ENCODE measurements at regions not wholly inside any gene's neighbourhood (a gene's known extent, or its start where the extent isn't known, plus 50 kb on each side); places are given as distances from the start of the nearest gene placed in this dataset.

GRCh38 chrX:40281336-40282005, 183.7 kb upstream of the BCOR start:
- no peaks in the 10 kb centered on the region for H3K36me3 ChIP-seq (replicated peaks in 1 of 2; ENCODE audit: control insufficient read depth in 1 of 2, insufficient read depth in 2 of 2, low read length in 1 of 2)
- POLR2A ChIA-PET = interaction anchor here (0.5 kb wide), 1 partner anchor 237 kb away, joined by 3 read pairs; no protein-coding TSS in a partner anchor
- no peak overlapping the region for H3K9ac ChIP-seq

GRCh38 chrX:40279762-40280161, 182.0 kb upstream of the BCOR start:
- no peak for TF ChIP-seq EZH2phosphoT487 (IDR thresholded peaks at IDR 0.05; ENCODE audit: borderline replicate concordance, low read depth)
- no peak for TF ChIP-seq FOXM1 (IDR thresholded peaks at IDR 0.05; ENCODE audit: low read depth)
- no peak for TF ChIP-seq YY1 (IDR thresholded peaks at IDR 0.05; ENCODE audit: low read depth)
- no peak for TF ChIP-seq ELF1 (IDR thresholded peaks at IDR 0.05)
- TF ChIP-seq FOSL2 (IDR thresholded peaks at IDR 0.05; ENCODE audit: borderline replicate concordance, low read depth) = no peak
- TF ChIP-seq TCF12 (IDR thresholded peaks at IDR 0.05) = no peak
- no peak for TF ChIP-seq JUND (IDR thresholded peaks at IDR 0.05)
- no peak for TF ChIP-seq NRF1 (IDR thresholded peaks at IDR 0.05; ENCODE audit: low read depth, low read length)
- TF ChIP-seq ZBTB33 (IDR thresholded peaks at IDR 0.05; ENCODE audit: borderline replicate concordance, low read depth) = no peak
- no peak for TF ChIP-seq USF1 (IDR thresholded peaks at IDR 0.05; ENCODE audit: borderline replicate concordance, low read depth)
- ChIA-PET POLR2A (no interaction called here), CTCF (no interaction called here)
- no peaks in the 10 kb centered on the region for H3F3A ChIP-seq (replicated peaks; ENCODE audit: insufficient read depth)
- no peaks in the 10 kb centered on the region for H4K20me1 ChIP-seq (ENCODE audit: insufficient read depth)
- H3K9me2 ChIP-seq = no peaks in the 10 kb centered on the region
- no peak overlapping the region for H3K9ac ChIP-seq
- H3K9me3 ChIP-seq = no peaks in the 10 kb centered on the region
- no peak overlapping the region for H3K4me3 ChIP-seq (ENCODE audit: low read depth in 2 of 2, low read length in 1 of 2)
- no peaks in the 10 kb centered on the region for H3K36me3 ChIP-seq (replicated peaks in 1 of 2; ENCODE audit: control insufficient read depth in 1 of 2, insufficient read depth in 2 of 2, low read length in 1 of 2)
- no peaks in the 10 kb centered on the region for H3K79me2 ChIP-seq (ENCODE audit: insufficient read depth)
- no peaks in the 10 kb centered on the region; a peak in 1 of 4 replicates for H3K4me1 ChIP-seq (ENCODE audit: control insufficient read depth in 1 of 2, insufficient read depth in 2 of 2, low read depth in 1 of 2, low read length in 1 of 2)
- H3K4me2 ChIP-seq = no peak overlapping the region
- WGBS (ENCODE audit: low lambda C conversion rate) = 29% methylated on average over 5 of the region's 5 CpGs
- no peak overlapping the region for H2AFZ ChIP-seq (ENCODE audit: low read depth)
- no peak for DNase-seq
- H3K27ac ChIP-seq (ENCODE audit: low read depth in 2 of 2, low read length in 1 of 2) = no peak overlapping the region
- no peaks in the 10 kb centered on the region; the same call in 1 of the 2 replicates for H3K27me3 ChIP-seq (ENCODE audit: insufficient read depth)

More at GRCh38 chrX:40281336-40282005, 183.7 kb upstream of the BCOR start:
- Histone ChIP-seq H3K4me2 (no peak overlapping the region), H3K9me3 (peaks cover 4% of the 10 kb centered on the region; the same call in 1 of the 2 replicates), H3K79me2 (ENCODE audit: insufficient read depth) (no peaks in the 10 kb centered on the region), H3K4me3 (ENCODE audit: low read depth in 2 of 2, low read length in 1 of 2) (no peak overlapping the region), H2AFZ (ENCODE audit: low read depth) (no peak overlapping the region), H3K27me3 (ENCODE audit: insufficient read depth) (no peaks in the 10 kb centered on the region; the same call in 1 of the 2 replicates), H3K9me2 (no peaks in the 10 kb centered on the region), H3F3A (replicated peaks; ENCODE audit: insufficient read depth) (no peaks in the 10 kb centered on the region), H3K27ac (ENCODE audit: low read depth in 2 of 2, low read length in 1 of 2) (no peak overlapping the region), H4K20me1 (ENCODE audit: insufficient read depth) (no peaks in the 10 kb centered on the region), H3K4me1 (ENCODE audit: control insufficient read depth in 1 of 2, insufficient read depth in 2 of 2, low read depth in 1 of 2, low read length in 1 of 2) (no peaks in the 10 kb centered on the region; a peak in 1 of 4 replicates)
- no peak for DNase-seq
- WGBS (ENCODE audit: low lambda C conversion rate) = 32% methylated on average over 4 of the region's 4 CpGs
- CTCF ChIA-PET = interaction anchor here (1.0 kb wide), 1 partner anchor 23 kb away, joined by 3 read pairs; no protein-coding TSS in a partner anchor
- TF ChIP-seq ELF1 (IDR thresholded peaks at IDR 0.05) = no peak

Data from SK-N-SH (cell line).